CD8-positive, alpha-beta memory T cell (primary cell): ENCODE measurements at regions not wholly inside any gene's neighbourhood (a gene's known extent, or its start where the extent isn't known, plus 50 kb on each side); places are given as distances from the start of the nearest gene placed in this dataset.

Source experiments
- CTCF ChIA-PET: fragments of 350-600 bp; sonication (Branson Sonifier 250); formaldehyde crosslinking; loops from one replicate; lab custom pipeline; 2021; ENCODE audit warnings: antibody characterized with exemption; lab: Charles Lee
- POLR2A ChIA-PET: fragments of 350-600 bp; sonication (Branson Sonifier 250); formaldehyde crosslinking; loops from one replicate; lab custom pipeline; 2021; ENCODE audit warnings: antibody characterized with exemption; lab: Charles Lee
- DNase-seq, 5 donors: peaks; one replicate each; pipeline versions ENCODE4 v3.0.0 to v3.0.0-alpha.2; 2020 to 2022; ENCODE audit warnings: mixed read lengths in 1 of 5
- H3K27ac ChIP-seq: one replicate; pipeline ENCODE4 v1.7.0; 2013; ENCODE audit warnings: low read depth, mild to moderate bottlenecking, low read length, moderate library complexity
- H3K27me3 ChIP-seq: 2 replicates; pipeline ENCODE4 v1.7.0; 2013; ENCODE audit warnings: low read length, mild to moderate bottlenecking; ENCODE audit not compliant: insufficient read depth, poor library complexity, severe bottlenecking
- H3K36me3 ChIP-seq: 2 replicates; pipeline ENCODE4 v1.7.0; 2013; ENCODE audit warnings: mild to moderate bottlenecking, low read length, moderate library complexity; ENCODE audit not compliant: insufficient read depth
- H3K4me1 ChIP-seq: 2 replicates; pipeline ENCODE4 v1.7.0; 2013; ENCODE audit warnings: mild to moderate bottlenecking, low read length, moderate library complexity; ENCODE audit not compliant: insufficient read depth
- H3K4me3 ChIP-seq: 2 replicates; pipeline ENCODE4 v1.7.0; 2013; ENCODE audit warnings: mild to moderate bottlenecking, low read length
- H3K9me3 ChIP-seq: 2 replicates; pipeline ENCODE4 v1.7.0; 2013; ENCODE audit warnings: mild to moderate bottlenecking, low read length
- H3K27ac Mint-ChIP-seq, 8 donors: one replicate each; pipeline ENCODE4 v1.8.0; 2020 to 2021; ENCODE audit warnings: mixed read lengths in 8 of 8, mild to moderate bottlenecking in 6 of 8, inconsistent platforms in 3 of 8, moderate library complexity in 3 of 8
- H3K27me3 Mint-ChIP-seq, 2 donors: one replicate each; pipeline ENCODE4 v1.8.0; 2020 to 2021; ENCODE audit warnings: mixed read lengths in 2 of 2, mild to moderate bottlenecking in 1 of 2, moderate library complexity in 1 of 2
- H3K36me3 Mint-ChIP-seq, 3 donors: one replicate each; pipeline ENCODE4 v1.8.0; 2020 to 2021; ENCODE audit warnings: mixed read lengths in 3 of 3, inconsistent platforms in 1 of 3, mild to moderate bottlenecking in 1 of 3
- H3K4me1 Mint-ChIP-seq, 3 donors: one replicate each; pipeline ENCODE4 v1.8.0; 2020 to 2021; ENCODE audit warnings: mixed read lengths in 3 of 3, inconsistent platforms in 1 of 3, mild to moderate bottlenecking in 1 of 3
- H3K4me3 Mint-ChIP-seq, 7 donors: one replicate each; pipeline ENCODE4 v1.8.0; 2020 to 2021; ENCODE audit warnings: mixed read lengths in 7 of 7, mild to moderate bottlenecking in 6 of 7, moderate library complexity in 4 of 7, inconsistent platforms in 2 of 7
- H3K9me3 Mint-ChIP-seq, 5 donors: one replicate each; pipeline ENCODE4 v1.8.0; 2020 to 2022; ENCODE audit warnings: mixed read lengths in 5 of 5, mild to moderate bottlenecking in 3 of 5, moderate library complexity in 2 of 5, inconsistent platforms in 1 of 5

DNA sequence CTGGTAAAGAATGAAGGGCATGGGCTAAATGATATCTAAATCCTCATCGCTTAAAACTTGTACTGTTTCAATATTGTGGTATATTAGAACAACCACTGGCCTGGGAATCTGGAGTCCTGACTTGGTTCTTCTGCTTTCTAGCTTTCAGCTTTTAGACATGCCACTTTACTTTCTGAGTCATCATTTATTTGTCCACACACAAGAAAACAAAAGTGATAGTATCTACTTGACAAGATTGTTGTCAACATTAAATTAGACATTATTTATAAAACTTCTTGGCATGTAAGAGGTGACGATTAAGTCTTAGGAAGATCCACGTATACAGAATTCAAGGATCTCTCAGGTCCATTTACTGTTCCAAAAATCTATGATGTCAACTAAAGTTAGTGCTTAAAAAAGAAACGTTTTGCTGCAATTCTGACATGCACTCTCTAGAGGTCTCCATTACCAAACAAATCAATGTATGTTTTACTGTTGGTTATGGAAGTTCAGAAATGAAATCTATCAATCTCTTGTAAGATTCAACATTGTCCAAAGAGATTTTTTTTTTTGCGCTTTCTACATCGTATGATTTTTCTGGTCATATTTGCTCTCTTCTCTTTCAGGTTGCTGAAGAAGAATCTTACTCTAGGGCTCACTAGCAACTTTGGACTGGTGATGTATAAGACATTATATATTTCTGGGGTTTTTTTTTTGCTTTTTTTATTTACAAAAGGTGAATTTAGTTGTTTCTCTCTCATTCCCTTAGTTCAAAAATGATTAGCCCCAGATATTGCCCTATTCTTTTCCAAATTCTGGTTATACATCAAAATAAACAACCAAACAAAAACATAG is 53.6 kb upstream of the DYNC1I1 start:
- Histone ChIP-seq H3K9me3 (no peaks in the 10 kb centered on the region), H3K4me1 (no peaks in the 10 kb centered on the region), H3K27me3 (no peaks in the 10 kb centered on the region), H3K4me3 (no peak overlapping the region), H3K36me3 (no peaks in the 10 kb centered on the region), H3K27ac (no peak overlapping the region)
- POLR2A ChIA-PET, result no interaction called here
- CTCF ChIA-PET, result no interaction called here
- DNase-seq, result no peak
- Mint-ChIP-seq H3K27me3 (no peaks in the 10 kb centered on the region), H3K4me3 (no peak overlapping the region), H3K27ac (no peak overlapping the region), H3K4me1 (no peaks in the 10 kb centered on the region), H3K9me3 (no peaks in the 10 kb centered on the region), H3K36me3 (no peaks in the 10 kb centered on the region)

DNA sequence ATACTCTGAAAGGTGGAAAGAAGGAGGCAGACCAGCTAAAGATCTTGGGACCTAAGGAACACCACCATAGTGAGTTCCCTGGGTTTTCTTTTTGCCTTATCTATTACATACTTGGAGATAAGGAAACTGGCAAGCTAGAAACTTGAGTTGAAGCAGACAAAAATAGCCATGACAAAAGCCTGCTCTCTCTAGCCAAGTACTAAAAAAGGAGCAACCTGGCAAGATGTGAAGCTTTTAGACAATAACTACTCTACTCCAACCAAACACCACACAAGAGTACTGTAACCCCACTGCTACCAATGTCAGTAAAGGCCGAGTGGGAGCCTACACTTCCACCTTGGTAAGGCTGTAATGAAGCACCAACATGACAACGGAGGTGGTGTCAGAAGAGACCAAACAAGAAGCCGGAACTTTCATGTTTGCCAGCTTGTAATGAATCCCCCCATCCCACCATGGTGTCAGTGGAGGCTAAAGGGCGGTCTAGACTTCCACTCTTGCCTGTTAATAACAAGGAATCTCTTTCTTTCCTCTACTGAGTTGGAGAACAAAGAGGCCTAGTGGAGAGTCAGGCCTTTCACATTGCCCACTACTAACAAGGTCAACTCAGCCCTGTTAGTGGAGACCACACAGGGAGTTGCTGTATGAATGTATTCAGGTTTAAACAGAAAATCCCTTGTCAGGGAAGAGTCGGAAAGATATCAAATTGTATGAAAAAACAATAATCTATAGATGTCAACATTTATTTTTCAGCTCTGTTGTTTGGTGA is 55.8 kb upstream of the DYNC1I1 start:
- Histone ChIP-seq H3K36me3 (no peaks in the 10 kb centered on the region), H3K27me3 (no peaks in the 10 kb centered on the region), H3K4me1 (no peaks in the 10 kb centered on the region), H3K27ac (no peak overlapping the region), H3K4me3 (no peak overlapping the region), H3K9me3 (no peaks in the 10 kb centered on the region)
- no peaks in the 10 kb centered on the region for H3K27me3 Mint-ChIP-seq
- CTCF ChIA-PET, result no interaction called here
- no peak for DNase-seq
- H3K27ac Mint-ChIP-seq, result no peak overlapping the region
- POLR2A ChIA-PET, result no interaction called here
- H3K4me1 Mint-ChIP-seq, result no peaks in the 10 kb centered on the region
- H3K36me3 Mint-ChIP-seq, result no peaks in the 10 kb centered on the region
- no peak overlapping the region for H3K4me3 Mint-ChIP-seq
- peaks cover 0 to 4% (median 0%) of the 10 kb centered on the region in 5 donors for H3K9me3 Mint-ChIP-seq

DNA sequence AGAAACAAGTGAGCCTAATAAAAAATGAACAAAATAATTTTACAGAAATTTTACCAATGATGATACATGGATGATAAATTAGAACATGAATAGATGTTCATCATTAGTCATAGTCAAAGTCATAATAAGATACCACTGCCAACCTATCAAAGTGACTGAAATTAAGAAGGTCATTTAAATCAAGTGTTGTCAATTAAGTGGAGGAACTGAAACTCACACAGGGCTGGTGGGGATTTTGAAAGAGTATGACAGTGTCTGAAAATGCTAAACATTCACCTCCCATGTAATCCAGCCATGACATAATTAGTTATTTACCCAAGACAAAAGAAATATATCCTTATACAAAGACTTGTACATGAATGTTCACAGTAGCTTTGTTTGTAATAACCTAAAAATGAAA is 57.1 kb upstream of the DYNC1I1 start:
- POLR2A ChIA-PET, result no interaction called here
- no peaks in the 10 kb centered on the region for H3K9me3 ChIP-seq
- no peaks in the 10 kb centered on the region for H3K36me3 Mint-ChIP-seq
- H3K4me1 Mint-ChIP-seq, result no peaks in the 10 kb centered on the region
- no peak overlapping the region for H3K4me3 Mint-ChIP-seq
- no peaks in the 10 kb centered on the region for H3K4me1 ChIP-seq
- no peak for DNase-seq
- H3K27ac ChIP-seq, result no peak overlapping the region
- H3K27ac Mint-ChIP-seq, result no peak overlapping the region
- H3K27me3 Mint-ChIP-seq, result no peaks in the 10 kb centered on the region
- peaks cover 0 to 7% (median 0%) of the 10 kb centered on the region in 5 donors for H3K9me3 Mint-ChIP-seq
- H3K36me3 ChIP-seq, result no peaks in the 10 kb centered on the region
- CTCF ChIA-PET, result no interaction called here
- H3K4me3 ChIP-seq, result no peak overlapping the region
- no peaks in the 10 kb centered on the region for H3K27me3 ChIP-seq

DNA sequence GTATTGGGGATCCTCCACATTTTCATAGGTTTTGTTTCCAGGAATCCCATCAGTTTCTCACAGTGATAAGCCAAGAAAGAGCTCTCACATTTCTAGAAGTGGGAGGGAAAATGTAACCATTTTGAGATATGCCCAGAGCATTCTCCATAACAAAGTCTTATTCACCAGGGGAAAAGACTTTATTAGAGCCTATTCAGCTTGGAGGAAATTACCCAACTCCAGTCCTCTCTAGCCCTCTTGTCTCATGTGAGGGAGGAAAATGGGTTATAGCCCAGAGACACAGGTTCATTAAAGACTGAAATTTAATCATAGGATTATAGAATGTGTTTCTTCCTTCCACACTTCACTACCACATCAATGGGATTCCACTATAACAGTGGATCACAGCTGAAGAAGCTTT is 61.6 kb upstream of the DYNC1I1 start:
- H3K4me1 ChIP-seq, result no peaks in the 10 kb centered on the region
- H3K4me3 Mint-ChIP-seq, result no peak overlapping the region
- CTCF ChIA-PET, result no interaction called here
- H3K4me3 ChIP-seq, result no peak overlapping the region
- POLR2A ChIA-PET, result no interaction called here
- no peak overlapping the region for H3K27ac ChIP-seq
- no peaks in the 10 kb centered on the region for H3K36me3 Mint-ChIP-seq
- no peaks in the 10 kb centered on the region for H3K9me3 ChIP-seq
- DNase-seq, result no peak
- H3K27me3 Mint-ChIP-seq, result peaks cover 0 to 7% of the 10 kb centered on the region in 2 donors
- H3K36me3 ChIP-seq, result no peaks in the 10 kb centered on the region
- H3K4me1 Mint-ChIP-seq, result no peaks in the 10 kb centered on the region
- H3K27me3 ChIP-seq, result no peaks in the 10 kb centered on the region
- no peak overlapping the region for H3K27ac Mint-ChIP-seq
- H3K9me3 Mint-ChIP-seq, result peaks cover 0 to 12% (median 3%) of the 10 kb centered on the region in 5 donors

DNA sequence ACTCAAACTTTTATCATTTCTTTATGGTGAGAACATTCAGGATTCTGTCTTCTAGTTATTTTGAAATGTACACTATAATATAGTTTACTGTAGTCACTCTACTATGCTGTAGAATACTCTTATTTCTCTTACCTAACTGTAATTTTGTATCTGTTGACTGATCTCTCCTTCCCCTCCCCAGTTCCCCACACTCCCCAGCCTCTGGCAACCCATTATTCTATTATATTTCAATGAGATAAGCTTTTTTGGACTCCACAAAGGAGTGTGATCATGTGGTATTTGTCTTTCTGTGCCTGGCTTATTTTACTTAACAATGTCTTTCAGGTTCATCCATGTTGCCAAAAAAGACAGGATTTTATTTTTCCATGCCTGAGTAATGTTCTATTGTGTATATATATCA is 71.4 kb upstream of the DYNC1I1 start:
- peaks cover 0 to 16% (median 2%) of the 10 kb centered on the region in 5 donors for H3K9me3 Mint-ChIP-seq
- ChIA-PET CTCF (no interaction called here), POLR2A (no interaction called here)
- H3K27me3 ChIP-seq, result no peaks in the 10 kb centered on the region
- H3K9me3 ChIP-seq, result no peaks in the 10 kb centered on the region
- no peaks in the 10 kb centered on the region for H3K27me3 Mint-ChIP-seq
- no peaks in the 10 kb centered on the region for H3K4me1 Mint-ChIP-seq
- no peak overlapping the region for H3K4me3 ChIP-seq
- no peak for DNase-seq
- H3K36me3 Mint-ChIP-seq, result no peaks in the 10 kb centered on the region
- no peak overlapping the region for H3K27ac Mint-ChIP-seq
- no peaks in the 10 kb centered on the region for H3K36me3 ChIP-seq
- H3K4me3 Mint-ChIP-seq, result no peak overlapping the region
- no peaks in the 10 kb centered on the region for H3K4me1 ChIP-seq
- H3K27ac ChIP-seq, result no peak overlapping the region

DNA sequence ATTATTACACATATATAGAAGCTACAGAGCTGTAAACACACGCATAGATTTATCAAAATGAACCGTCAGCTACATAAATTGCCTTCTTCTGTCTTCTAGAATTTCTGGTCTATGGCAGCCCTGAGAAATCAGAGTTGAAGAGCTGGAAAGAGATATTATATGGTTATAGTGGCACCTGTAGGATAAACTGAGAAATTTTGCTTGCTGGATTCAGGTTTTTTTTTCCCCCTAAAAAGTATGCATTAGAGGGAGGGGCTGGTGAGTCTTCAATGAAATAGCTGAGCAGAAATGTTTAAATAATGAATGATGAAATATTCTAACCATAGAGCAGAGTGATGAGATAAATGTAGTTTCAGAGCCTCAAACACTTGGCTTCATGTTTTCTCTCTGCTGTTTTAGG is 78.0 kb upstream of the DYNC1I1 start:
- Mint-ChIP-seq H3K9me3 (no peaks in the 10 kb centered on the region), H3K4me1 (no peaks in the 10 kb centered on the region), H3K27ac (no peak overlapping the region), H3K27me3 (peaks cover 2% of the 10 kb centered on the region in 2 donors), H3K4me3 (no peak overlapping the region), H3K36me3 (no peaks in the 10 kb centered on the region)
- no peak overlapping the region for H3K4me3 ChIP-seq
- H3K9me3 ChIP-seq, result no peaks in the 10 kb centered on the region
- ChIA-PET CTCF (no interaction called here), POLR2A (no interaction called here)
- DNase-seq, result no peak
- H3K27ac ChIP-seq, result no peak overlapping the region
- no peaks in the 10 kb centered on the region for H3K4me1 ChIP-seq
- H3K27me3 ChIP-seq, result no peaks in the 10 kb centered on the region
- no peaks in the 10 kb centered on the region for H3K36me3 ChIP-seq

DNA sequence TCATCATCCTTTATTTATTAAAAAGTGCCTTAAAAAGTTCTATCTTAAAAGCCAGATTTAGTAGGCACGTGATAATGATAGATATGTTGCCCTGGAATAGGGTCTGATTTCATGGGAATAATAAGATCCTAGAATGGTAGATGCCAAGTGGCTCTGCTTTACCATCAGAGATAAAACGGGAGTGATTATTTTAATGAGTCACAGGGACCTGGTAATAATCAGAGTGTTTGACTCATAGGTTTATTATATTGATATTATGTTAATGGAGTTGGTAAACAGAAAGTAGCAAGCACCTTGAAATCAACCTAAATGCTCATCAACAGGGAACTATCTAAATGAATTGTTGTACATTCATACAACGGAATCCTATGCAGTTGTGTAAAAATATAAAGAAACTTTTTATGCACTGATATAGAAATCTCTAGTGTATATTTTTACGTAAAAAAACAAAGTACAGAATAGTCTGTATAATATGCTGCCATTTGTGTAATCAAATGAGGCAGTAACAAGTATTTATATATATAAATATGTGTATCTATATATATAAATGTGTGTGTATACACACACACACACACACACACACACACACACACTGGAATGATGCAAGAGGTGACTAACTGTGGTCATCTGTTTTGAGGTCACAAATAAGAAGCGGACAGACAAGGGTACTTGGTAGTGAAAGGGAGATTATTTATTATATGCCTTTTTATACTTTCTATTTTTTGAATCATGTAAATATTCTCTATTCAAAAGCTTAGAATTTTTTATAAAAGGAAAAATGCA is 78.6 kb upstream of the DYNC1I1 start:
- H3K4me1 Mint-ChIP-seq, result no peaks in the 10 kb centered on the region
- H3K27ac Mint-ChIP-seq, result no peak overlapping the region
- DNase-seq, result no peak
- peaks cover 2% of the 10 kb centered on the region in 2 donors for H3K27me3 Mint-ChIP-seq
- ChIA-PET POLR2A (no interaction called here), CTCF (no interaction called here)
- H3K36me3 Mint-ChIP-seq, result no peaks in the 10 kb centered on the region
- Histone ChIP-seq H3K4me1 (no peaks in the 10 kb centered on the region), H3K9me3 (no peaks in the 10 kb centered on the region), H3K27me3 (no peaks in the 10 kb centered on the region), H3K36me3 (no peaks in the 10 kb centered on the region), H3K4me3 (no peak overlapping the region), H3K27ac (no peak overlapping the region)
- no peaks in the 10 kb centered on the region for H3K9me3 Mint-ChIP-seq
- no peak overlapping the region for H3K4me3 Mint-ChIP-seq

DNA sequence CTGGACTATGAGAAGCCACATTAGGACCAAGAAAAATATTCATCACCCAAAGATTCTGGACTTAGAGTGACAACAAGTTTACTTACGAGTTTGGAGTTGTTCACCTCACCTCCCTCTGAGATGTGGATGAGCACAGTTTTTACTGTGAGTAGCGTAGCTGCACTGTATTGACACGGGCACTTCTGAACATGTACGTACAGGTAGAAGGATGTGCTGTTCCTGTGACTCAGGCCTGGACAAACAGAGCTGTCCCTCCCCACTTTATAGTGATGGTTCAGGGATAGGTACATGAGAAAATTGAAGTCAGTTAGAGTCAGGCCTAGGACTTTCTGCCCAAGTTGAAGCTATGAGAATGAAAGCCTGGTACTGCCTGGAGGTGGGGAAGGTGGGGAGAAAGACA is 80.9 kb upstream of the DYNC1I1 start:
- no peaks in the 10 kb centered on the region for H3K36me3 ChIP-seq
- ChIA-PET CTCF (no interaction called here), POLR2A (no interaction called here)
- peaks cover 2% of the 10 kb centered on the region in 2 donors for H3K27me3 Mint-ChIP-seq
- no peaks in the 10 kb centered on the region for H3K9me3 Mint-ChIP-seq
- no peaks in the 10 kb centered on the region for H3K27me3 ChIP-seq
- no peaks in the 10 kb centered on the region for H3K9me3 ChIP-seq
- no peak overlapping the region for H3K4me3 Mint-ChIP-seq
- H3K4me1 Mint-ChIP-seq, result no peaks in the 10 kb centered on the region
- H3K36me3 Mint-ChIP-seq, result no peaks in the 10 kb centered on the region
- no peak overlapping the region for H3K27ac Mint-ChIP-seq
- H3K27ac ChIP-seq, result no peak overlapping the region
- H3K4me1 ChIP-seq, result no peaks in the 10 kb centered on the region
- H3K4me3 ChIP-seq, result no peak overlapping the region
- DNase-seq, result no peak
